HepG2 (cell line): ENCODE measurements at regions not wholly inside any gene's neighbourhood (a gene's known extent, or its start where the extent isn't known, plus 50 kb on each side); places are given as distances from the start of the nearest gene placed in this dataset.

Source experiments
- ATAC-seq: fragments of 200-7000 bp; cut with Tn5 transposase; 3 replicates; pipeline ENCODE4 v1.9.1; 2020; ENCODE audit warnings: mild to moderate bottlenecking, moderate library complexity
- BruUV-seq: library from RNA; stranded (reverse); fragments of 400-500 nt; replicated peaks from 2 replicates; lab custom pipeline; 2021; lab: Mats Ljungman, UMichigan
- CTCF ChIA-PET: fragments of 300-600 bp; formaldehyde crosslinking; extraction: SDS; loops from one replicate; lab custom pipeline; 2021; ENCODE audit warnings: low total read pairs, inconsistent platforms, low intra/inter-chr PET ratio; lab: Yijun Ruan, JAX
- POLR2A ChIA-PET: fragments of 350-600 bp; sonication (Branson Sonifier 250); formaldehyde crosslinking; loops from one replicate; lab custom pipeline; 2020; ENCODE audit warnings: antibody characterized with exemption, inconsistent platforms; lab: Yijun Ruan, JAX
- DNase-seq: peaks from one replicate; pipeline ENCODE4 v3.0.0-alpha.2; 2015; ENCODE audit warnings: low spot score
- FAIRE-seq: peaks from 3 replicates; lab custom pipeline; 2011; peaks lifted over from hg19 to GRCh38; lab: Jason Lieb, UNC
- H2AFZ ChIP-seq: one replicate; pipeline ENCODE4 v1.6.1; 2011; ENCODE audit warnings: low read length, inconsistent platforms
- H3K27ac ChIP-seq: fragments of 300-600 bp; 3 replicates; pipeline ENCODE4 v1.8.0; 2011; ENCODE audit warnings: mixed run types, mild to moderate bottlenecking, mixed read lengths, low read length, inconsistent platforms; ENCODE audit not compliant: insufficient read depth; ENCODE audit errors: extremely low read length
- H3K27me3 ChIP-seq, 2 experiments: fragments of 200-600 bp in 1 of 2; 2 replicates in 1 of 2; 3 replicates in 1 of 2; pipeline versions ENCODE4 v1.6.0 to v1.8.0; 2011; ENCODE audit warnings: low read length in 2 of 2, mild to moderate bottlenecking in 2 of 2, moderate library complexity in 2 of 2, inconsistent platforms in 1 of 2; ENCODE audit not compliant: insufficient read depth in 2 of 2, control insufficient read depth in 1 of 2
- H3K36me3 ChIP-seq, 2 experiments: fragments of 200-600 bp in 1 of 2; replicated peaks in 1 of 2; 2 replicates in 1 of 2; 3 replicates in 1 of 2; pipeline versions ENCODE4 v1.5.1 to v1.8.0; 2011; ENCODE audit warnings: low read length in 2 of 2, inconsistent platforms in 1 of 2; ENCODE audit not compliant: insufficient read depth in 2 of 2, control insufficient read depth in 1 of 2
- H3K4me1 ChIP-seq: 2 replicates; pipeline ENCODE4 v1.5.1; 2012; ENCODE audit warnings: low read length, inconsistent platforms; ENCODE audit not compliant: insufficient read depth
- H3K4me2 ChIP-seq: 2 replicates; pipeline ENCODE4 v1.6.0; 2011; ENCODE audit warnings: low read depth, low read length, inconsistent platforms
- H3K4me3 ChIP-seq, 3 experiments: fragments of 200-600 bp in 1 of 3; sonication (generic), shearing (Covaris generic) in 1 of 3; replicated peaks in 1 of 3; 2 replicates each; pipeline ENCODE4 v1.5.1; 2011 to 2016; ENCODE audit warnings: low read length in 3 of 3, inconsistent platforms in 2 of 3, low read depth in 2 of 3, mild to moderate bottlenecking in 2 of 3, control low read depth in 1 of 3, mixed read lengths in 1 of 3; ENCODE audit not compliant: insufficient read depth in 1 of 3
- H3K79me2 ChIP-seq: one replicate; pipeline ENCODE4 v1.6.1; 2011; ENCODE audit warnings: low read length, inconsistent platforms; ENCODE audit not compliant: insufficient read depth
- H3K9ac ChIP-seq: 2 replicates; pipeline ENCODE4 v1.6.0; 2011; ENCODE audit warnings: mild to moderate bottlenecking, low read depth, low read length, inconsistent platforms; ENCODE audit not compliant: insufficient read depth
- H3K9me3 ChIP-seq: 2 replicates; pipeline ENCODE4 v1.5.1; 2012; ENCODE audit warnings: mild to moderate bottlenecking, low read length
- H4K20me1 ChIP-seq: 2 replicates; pipeline ENCODE4 v1.6.0; 2011; ENCODE audit warnings: inconsistent platforms, mild to moderate bottlenecking, low read length, moderate library complexity; ENCODE audit not compliant: insufficient read depth
- CHD2 ChIP-seq: IDR thresholded peaks from 2 replicates; pipeline ENCODE4 v1.6.1; 2011; ENCODE audit warnings: low read depth, low read length, improper control_type of control experiment
- ONECUT2 ChIP-seq: sonication (generic); formaldehyde crosslinking; IDR thresholded peaks from 2 replicates; pipeline ENCODE4 v1.4.0; 2020; ENCODE audit warnings: missing genetic modification reagents
- RXRB ChIP-seq: IDR thresholded peaks from 2 replicates; pipeline ENCODE4 v1.6.1; 2016; ENCODE audit warnings: borderline replicate concordance, missing genetic modification reagents, missing compliant biosample characterization
- SNAPC2 ChIP-seq: sonication (generic); formaldehyde crosslinking; IDR thresholded peaks from 2 replicates; pipeline ENCODE4 v1.8.1; 2022; ENCODE audit warnings: mild to moderate bottlenecking, missing genetic modification reagents
- TBL1XR1 ChIP-seq: fragments of 150-350 bp; IDR thresholded peaks from 2 replicates; pipeline ENCODE4 v1.6.1; 2014; ENCODE audit warnings: borderline replicate concordance, low read length; ENCODE audit not compliant: partially characterized antibody
- WIZ ChIP-seq: sonication (generic); formaldehyde crosslinking; IDR thresholded peaks from 2 replicates; pipeline ENCODE4 v1.5.1; 2020; ENCODE audit warnings: mild to moderate bottlenecking, missing genetic modification reagents
- WGBS: methylation state at CpG from one replicate; pipeline ENCODE4 v1.1.6; 2017; ENCODE audit warnings: low lambda C conversion rate; 5-methylcytosine and 5-hydroxymethylcytosine counted together
- in situ Hi-C: cut with HindIII; loops from 2 replicates; pipeline ENCODE4 v1.10.0; 2017; ENCODE audit warnings: low pct_unique_long_range_greater_than_20kb; ENCODE audit not compliant: extremely low pct_ligation_motif_present
- intact Hi-C: fragments of 100-400 bp; cut with micrococcal nuclease; formaldehyde crosslinking; loops from one replicate; pipeline ENCODE4 v1.10.0; 2022; ENCODE audit not compliant: unreplicated experiment
- TF ChIP-seq, protein P1 (sequence below): sonication (generic); formaldehyde crosslinking; conservative IDR thresholded peaks from 2 replicates; pipeline ENCODE4 v1.8.0; 2022; ENCODE audit warnings: low read depth, missing genetic modification reagents
- TF ChIP-seq, protein P2 (sequence below): sonication (generic); formaldehyde crosslinking; conservative IDR thresholded peaks from 2 replicates; pipeline ENCODE4 v1.4.0; 2020; ENCODE audit warnings: missing genetic modification reagents
- TF ChIP-seq, protein P3 (sequence below): sonication (generic); formaldehyde crosslinking; IDR thresholded peaks from 2 replicates; pipeline ENCODE4 v1.4.0; 2020; ENCODE audit warnings: mild to moderate bottlenecking, missing genetic modification reagents

DNA sequence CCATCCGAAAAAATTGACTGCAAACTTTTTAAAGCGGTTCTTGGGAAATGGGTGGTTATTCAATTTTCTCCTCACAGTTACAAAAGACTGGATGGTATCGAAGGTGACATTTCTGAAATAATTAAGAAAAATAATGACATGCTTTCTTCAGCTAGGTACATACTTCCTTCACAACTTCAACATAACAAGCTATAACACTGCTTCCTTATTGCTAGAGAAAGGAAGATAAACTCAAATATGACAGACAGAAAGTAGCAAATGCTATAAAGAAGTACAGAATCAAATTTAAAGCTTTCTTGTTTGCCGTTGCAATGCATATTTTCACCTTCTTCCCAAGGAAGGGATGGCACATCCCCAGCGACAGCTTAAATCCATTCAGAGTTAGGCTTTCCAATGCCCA, 93.5 kb upstream of the EFNA5 start (continued):
- TF ChIP-seq, protein P1, sequence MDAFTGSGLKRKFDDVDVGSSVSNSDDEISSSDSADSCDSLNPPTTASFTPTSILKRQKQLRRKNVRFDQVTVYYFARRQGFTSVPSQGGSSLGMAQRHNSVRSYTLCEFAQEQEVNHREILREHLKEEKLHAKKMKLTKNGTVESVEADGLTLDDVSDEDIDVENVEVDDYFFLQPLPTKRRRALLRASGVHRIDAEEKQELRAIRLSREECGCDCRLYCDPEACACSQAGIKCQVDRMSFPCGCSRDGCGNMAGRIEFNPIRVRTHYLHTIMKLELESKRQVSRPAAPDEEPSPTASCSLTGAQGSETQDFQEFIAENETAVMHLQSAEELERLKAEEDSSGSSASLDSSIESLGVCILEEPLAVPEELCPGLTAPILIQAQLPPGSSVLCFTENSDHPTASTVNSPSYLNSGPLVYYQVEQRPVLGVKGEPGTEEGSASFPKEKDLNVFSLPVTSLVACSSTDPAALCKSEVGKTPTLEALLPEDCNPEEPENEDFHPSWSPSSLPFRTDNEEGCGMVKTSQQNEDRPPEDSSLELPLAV, result no peak
- TF ChIP-seq CHD2 (no peak), TBL1XR1 (no peak)

DNA sequence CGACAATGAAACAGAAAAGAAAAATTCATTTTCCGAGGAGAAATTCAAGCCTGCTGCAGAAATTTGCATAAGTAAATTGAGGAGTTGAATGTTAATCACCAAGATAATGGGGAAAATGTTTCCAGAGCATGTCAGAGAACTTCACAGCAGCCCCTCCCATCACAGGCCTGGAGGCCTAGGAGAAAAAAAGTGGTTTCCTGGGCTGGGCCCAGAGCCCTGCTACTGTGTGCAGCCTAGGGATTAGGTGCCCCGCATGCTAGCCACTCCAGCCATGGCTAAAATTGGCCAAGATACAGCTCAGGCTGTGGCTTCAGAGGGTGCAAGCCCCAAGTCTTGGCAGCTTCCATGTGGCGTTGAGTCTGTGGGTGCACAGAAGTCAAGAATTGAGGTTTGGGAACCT, 82.7 kb upstream of the EFNA5 start:
- CTCF ChIA-PET, result no interaction called here
- FAIRE-seq (no peak), DNase-seq (no peak), ATAC-seq (no peak)
- POLR2A ChIA-PET, result no interaction called here
- H3K4me1 ChIP-seq, result no peaks in the 10 kb centered on the region
- no peak overlapping the region for H2AFZ ChIP-seq
- no peak overlapping the region for H3K27ac ChIP-seq
- H3K9me3 ChIP-seq, result no peaks in the 10 kb centered on the region
- intact Hi-C loops, result no loop called here
- H3K9ac ChIP-seq, result no peak overlapping the region
- WGBS, result 48% methylated on average over 3 of the region's 4 CpGs
- H3K27me3 ChIP-seq, result no peaks in the 10 kb centered on the region
- TF ChIP-seq, protein P2, sequence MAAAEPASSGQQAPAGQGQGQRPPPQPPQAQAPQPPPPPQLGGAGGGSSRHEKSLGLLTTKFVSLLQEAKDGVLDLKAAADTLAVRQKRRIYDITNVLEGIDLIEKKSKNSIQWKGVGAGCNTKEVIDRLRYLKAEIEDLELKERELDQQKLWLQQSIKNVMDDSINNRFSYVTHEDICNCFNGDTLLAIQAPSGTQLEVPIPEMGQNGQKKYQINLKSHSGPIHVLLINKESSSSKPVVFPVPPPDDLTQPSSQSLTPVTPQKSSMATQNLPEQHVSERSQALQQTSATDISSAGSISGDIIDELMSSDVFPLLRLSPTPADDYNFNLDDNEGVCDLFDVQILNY (CRISPR knock-in tag), result no peak
- TF ChIP-seq, protein P3, sequence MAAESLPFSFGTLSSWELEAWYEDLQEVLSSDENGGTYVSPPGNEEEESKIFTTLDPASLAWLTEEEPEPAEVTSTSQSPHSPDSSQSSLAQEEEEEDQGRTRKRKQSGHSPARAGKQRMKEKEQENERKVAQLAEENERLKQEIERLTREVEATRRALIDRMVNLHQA, result no peak
- TF ChIP-seq RXRB (CRISPR knock-in tag) (no peak), SNAPC2 (no peak), WIZ (CRISPR knock-in tag) (no peak), ONECUT2 (CRISPR knock-in tag) (no peak)
- H4K20me1 ChIP-seq, result no peaks in the 10 kb centered on the region
- no peak overlapping the region for H3K4me2 ChIP-seq
- no peak overlapping the region for H3K4me3 ChIP-seq
- no peaks in the 10 kb centered on the region for H3K36me3 ChIP-seq
- no TSS peak for BruUV-seq
- in situ Hi-C loops, result no loop called here
- H3K79me2 ChIP-seq, result no peaks in the 10 kb centered on the region
